ENCODE measurements at regions not wholly inside any gene's neighbourhood (a gene's known extent, or its start where the extent isn't known, plus 50 kb on each side); places are given as distances from the start of the nearest gene placed in this dataset.

DNA sequence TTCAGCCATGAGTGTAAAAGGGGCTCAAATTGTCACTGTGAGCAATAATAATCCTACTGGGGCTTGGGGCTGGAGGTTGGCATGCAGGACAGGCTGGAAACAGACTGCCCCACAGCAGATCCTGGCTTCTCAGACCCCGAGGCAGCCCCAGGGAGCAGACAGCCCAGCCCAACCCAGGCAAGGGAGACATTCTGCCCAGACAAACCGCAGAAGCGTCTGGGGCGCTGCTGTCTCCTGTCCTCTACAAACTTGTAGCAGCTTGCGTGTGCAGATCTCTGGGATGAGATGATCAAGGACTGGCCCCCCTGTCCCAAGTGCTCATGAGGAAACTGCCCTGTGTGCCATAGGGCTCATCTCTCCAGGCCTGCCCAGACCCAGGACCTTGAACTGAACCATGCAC is 84.6 kb downstream of the MAFB start:
- FAIRE-seq (no peak), DNase-seq (ENCODE audit: insufficient read length, low spot score) (no peak)
- TF ChIP-seq, protein P1, sequence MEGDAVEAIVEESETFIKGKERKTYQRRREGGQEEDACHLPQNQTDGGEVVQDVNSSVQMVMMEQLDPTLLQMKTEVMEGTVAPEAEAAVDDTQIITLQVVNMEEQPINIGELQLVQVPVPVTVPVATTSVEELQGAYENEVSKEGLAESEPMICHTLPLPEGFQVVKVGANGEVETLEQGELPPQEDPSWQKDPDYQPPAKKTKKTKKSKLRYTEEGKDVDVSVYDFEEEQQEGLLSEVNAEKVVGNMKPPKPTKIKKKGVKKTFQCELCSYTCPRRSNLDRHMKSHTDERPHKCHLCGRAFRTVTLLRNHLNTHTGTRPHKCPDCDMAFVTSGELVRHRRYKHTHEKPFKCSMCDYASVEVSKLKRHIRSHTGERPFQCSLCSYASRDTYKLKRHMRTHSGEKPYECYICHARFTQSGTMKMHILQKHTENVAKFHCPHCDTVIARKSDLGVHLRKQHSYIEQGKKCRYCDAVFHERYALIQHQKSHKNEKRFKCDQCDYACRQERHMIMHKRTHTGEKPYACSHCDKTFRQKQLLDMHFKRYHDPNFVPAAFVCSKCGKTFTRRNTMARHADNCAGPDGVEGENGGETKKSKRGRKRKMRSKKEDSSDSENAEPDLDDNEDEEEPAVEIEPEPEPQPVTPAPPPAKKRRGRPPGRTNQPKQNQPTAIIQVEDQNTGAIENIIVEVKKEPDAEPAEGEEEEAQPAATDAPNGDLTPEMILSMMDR (IDR thresholded peaks at IDR 0.05; ENCODE audit: insufficient read depth, missing control alignments), result no peak

DNA sequence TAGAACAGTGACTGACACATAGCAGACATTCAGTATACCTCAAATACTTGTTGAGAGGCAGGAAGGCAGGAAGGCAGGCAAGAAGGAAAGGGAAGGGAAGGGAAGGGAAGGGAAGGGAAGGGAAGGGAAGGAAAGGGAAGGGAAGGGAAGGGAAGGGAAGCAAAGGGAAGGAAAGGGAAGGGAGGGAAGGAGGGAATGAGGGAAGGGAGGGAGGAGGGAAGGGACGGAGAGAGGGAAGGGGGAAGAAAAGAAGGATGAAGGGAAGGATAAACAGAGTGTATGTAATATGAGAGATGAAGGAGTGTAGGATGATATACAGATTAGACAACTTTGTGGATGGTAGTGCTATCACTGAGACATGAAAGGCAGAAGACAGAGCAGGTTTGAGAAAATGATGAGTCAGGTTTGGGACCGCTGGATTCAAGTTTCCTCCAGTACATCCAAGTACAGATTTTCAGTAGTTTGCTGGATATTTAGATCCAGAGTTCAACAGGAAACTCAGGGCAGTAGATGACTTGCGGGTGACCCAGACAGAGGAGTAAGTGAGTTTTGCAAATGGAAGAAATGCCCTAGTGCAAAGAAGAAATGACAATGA is 85.9 kb downstream of the MAFB start:
- no peak for FAIRE-seq
- TF ChIP-seq, protein P1 (IDR thresholded peaks at IDR 0.05; ENCODE audit: insufficient read depth, missing control alignments), result no peak
- DNase-seq (ENCODE audit: insufficient read length, low spot score), result no peak

DNA sequence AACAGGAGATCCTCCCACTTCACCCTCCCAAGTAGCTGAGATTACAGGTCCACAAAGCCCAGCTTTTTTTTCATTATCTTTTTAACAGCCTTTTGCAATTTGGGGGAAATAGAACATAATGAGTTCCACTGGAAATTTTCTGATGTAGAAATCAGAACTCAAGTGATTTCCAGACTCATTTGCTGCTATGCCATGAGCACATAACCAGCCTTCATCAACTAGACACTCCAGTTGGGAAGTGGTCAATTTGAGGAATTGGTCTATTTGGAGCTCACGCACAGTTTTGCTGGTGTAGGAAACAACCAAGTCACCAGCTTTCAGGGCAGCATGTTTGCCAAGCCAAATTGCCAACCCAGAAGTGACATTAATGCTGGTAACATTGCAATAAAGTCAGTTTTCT is 86.7 kb downstream of the MAFB start:
- TF ChIP-seq, protein P1 (IDR thresholded peaks at IDR 0.05; ENCODE audit: insufficient read depth, missing control alignments), result no peak
- FAIRE-seq, result no peak
- no peak for DNase-seq (ENCODE audit: insufficient read length, low spot score)

DNA sequence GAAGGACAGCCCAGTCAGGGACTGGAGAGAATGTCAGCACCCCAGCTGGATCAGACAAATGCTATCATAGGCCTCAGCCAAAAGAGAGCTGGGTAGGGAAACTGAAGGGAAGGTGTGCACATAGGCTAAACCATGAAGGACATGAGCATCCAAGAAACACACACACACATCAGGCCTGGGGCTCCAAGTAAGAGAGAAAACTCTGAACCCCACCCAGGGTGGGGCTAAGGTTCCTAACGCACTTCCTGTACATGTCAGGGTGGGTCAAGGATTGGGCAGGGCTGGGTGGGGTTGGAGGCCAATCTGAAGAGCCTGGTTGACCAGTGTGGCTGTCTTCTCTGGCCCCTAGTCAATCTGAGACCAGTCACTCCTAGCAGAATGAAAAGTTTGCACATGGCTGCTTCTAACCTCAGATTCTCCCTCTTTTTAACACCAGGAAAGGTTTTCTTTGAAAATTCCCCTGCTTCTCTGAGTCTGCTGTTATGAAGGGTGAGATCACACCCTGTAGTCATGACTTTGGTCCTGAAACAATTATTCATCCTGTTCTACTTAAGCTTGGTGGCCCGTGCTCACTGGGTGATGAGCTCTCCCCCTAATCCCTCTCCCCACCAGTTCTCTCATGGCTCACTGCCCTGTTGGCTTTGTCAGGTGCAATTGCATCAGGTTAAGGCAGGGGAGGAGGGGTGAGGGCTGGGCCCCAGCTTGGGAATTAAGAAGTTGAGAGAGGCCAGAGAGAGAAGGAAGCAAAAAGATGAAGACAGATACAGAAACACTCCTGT is 88.4 kb downstream of the MAFB start:
- TF ChIP-seq, protein P1 (IDR thresholded peaks at IDR 0.05; ENCODE audit: insufficient read depth, missing control alignments), result no peak
- DNase-seq (ENCODE audit: insufficient read length, low spot score) (no peak), FAIRE-seq (no peak)

DNA sequence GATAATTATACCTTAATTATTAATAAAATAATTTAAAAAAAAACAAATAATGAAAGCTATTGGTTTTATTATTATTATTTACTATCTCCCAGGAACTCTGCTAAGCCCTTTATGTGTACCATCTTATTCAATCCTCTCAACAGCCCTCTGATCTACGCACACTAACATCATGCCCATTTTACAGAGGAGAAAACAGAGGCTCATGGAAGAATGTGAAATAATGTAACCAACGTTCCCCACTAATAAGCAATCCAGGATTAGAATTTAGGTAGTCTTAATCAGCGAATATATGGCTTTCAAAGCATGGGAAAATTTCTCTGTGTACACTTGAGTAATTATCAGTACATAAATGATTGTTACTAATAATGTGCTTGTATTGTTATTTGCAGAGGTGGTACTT is 89.0 kb downstream of the MAFB start:
- DNase-seq (ENCODE audit: insufficient read length, low spot score), result no peak
- TF ChIP-seq, protein P1 (IDR thresholded peaks at IDR 0.05; ENCODE audit: insufficient read depth, missing control alignments), result no peak
- no peak for FAIRE-seq

DNA sequence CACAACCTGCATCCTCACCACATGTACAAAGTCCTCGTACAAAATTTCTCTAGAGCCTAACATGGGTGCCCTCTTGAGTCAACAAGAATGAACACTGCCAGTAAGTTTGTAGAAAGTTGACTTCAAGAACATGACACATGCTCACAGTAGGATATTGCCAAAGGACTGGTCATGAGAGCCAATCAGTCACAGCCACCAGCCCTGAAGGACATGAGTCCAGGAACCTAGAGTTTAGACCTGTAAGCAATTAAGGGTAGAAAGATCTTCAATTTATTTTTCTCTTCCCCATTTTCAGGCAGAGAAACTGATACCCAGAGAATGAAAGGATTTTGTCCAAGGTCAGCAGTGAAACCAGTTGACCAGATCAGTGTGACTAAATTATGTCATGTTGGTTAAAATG is 96.1 kb downstream of the MAFB start:
- no peak for FAIRE-seq
- TF ChIP-seq, protein P1 (IDR thresholded peaks at IDR 0.05; ENCODE audit: insufficient read depth, missing control alignments), result no peak
- DNase-seq (ENCODE audit: insufficient read length, low spot score), result no peak

DNA sequence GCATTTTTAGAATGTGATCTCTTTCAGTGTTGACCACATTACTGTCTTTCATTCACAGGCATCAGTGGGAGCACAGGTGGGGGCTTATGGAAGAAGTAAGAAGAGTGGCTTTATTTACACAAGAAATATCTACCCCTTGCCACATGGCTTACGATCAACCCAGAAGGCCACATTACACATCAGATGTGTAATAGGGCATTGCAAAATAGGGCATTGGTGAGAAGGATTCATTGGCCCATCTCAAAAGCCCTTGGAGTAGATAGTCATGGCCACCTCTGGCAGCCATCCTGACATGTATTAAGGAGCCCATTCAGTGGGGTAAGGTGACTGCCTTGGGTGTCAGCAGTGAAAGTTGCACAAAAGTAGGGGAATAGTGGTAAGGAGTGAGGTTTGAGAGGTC is 97.5 kb downstream of the MAFB start:
- TF ChIP-seq, protein P1 (IDR thresholded peaks at IDR 0.05; ENCODE audit: insufficient read depth, missing control alignments), result no peak
- DNase-seq (ENCODE audit: insufficient read length, low spot score) (no peak), FAIRE-seq (no peak)

Measured in D721Med (cell line).